B cell (primary cell): ENCODE measurements at regions not wholly inside any gene's neighbourhood (a gene's known extent, or its start where the extent isn't known, plus 50 kb on each side); places are given as distances from the start of the nearest gene placed in this dataset.
A peak's percentile ranks its signal among the peaks of the same experiment; 100 is the strongest.

Experiments used
- ATAC-seq: fragments of 200-7000 bp; cut with Tn5 transposase; one replicate; pipeline ENCODE4 v1.10.0; 2021; ENCODE audit warnings: low read depth, mild to moderate bottlenecking, moderate number of reproducible peaks, moderate library complexity
- CTCF ChIA-PET: fragments of 350-600 bp; sonication (Branson Sonifier 250); formaldehyde crosslinking; loops from one replicate; lab custom pipeline; 2021; ENCODE audit warnings: antibody characterized with exemption, inconsistent platforms; lab: Charles Lee
- POLR2A ChIA-PET: fragments of 350-600 bp; sonication (Branson Sonifier 250); formaldehyde crosslinking; loops from one replicate; lab custom pipeline; 2021; ENCODE audit warnings: antibody characterized with exemption; lab: Charles Lee
- DNase-seq: peaks from one replicate; pipeline ENCODE4 v3.0.0; 2013
- H2AFZ ChIP-seq: 2 replicates; pipeline ENCODE4 v1.6.1; 2012; ENCODE audit warnings: mild to moderate bottlenecking, low read depth, low read length; ENCODE audit not compliant: insufficient read depth, poor library complexity, severe bottlenecking
- H3K27ac ChIP-seq, 2 donors: 1 replicate in 1 of 2; 2 replicates in 1 of 2; pipeline ENCODE4 v1.5.1; 2012 to 2013; ENCODE audit warnings: low read length in 2 of 2, mild to moderate bottlenecking in 2 of 2, moderate library complexity in 1 of 2
- H3K27me3 ChIP-seq, 4 experiments: fragments of 200-600 bp in 1 of 4; sonication (generic) in 1 of 4; replicated peaks in 1 of 4; 1 replicate in 2 of 4; 2 replicates in 2 of 4; pipeline versions ENCODE4 v1.6.1 to v1.7.0; 2013 to 2016; ENCODE audit warnings: low read length in 3 of 4, mild to moderate bottlenecking in 2 of 4, mixed read lengths in 1 of 4, moderate library complexity in 1 of 4; ENCODE audit not compliant: insufficient read depth in 4 of 4, control insufficient read depth in 3 of 4; ENCODE audit errors: control extremely low read depth in 1 of 4
- H3K36me3 ChIP-seq, 2 experiments: replicated peaks in 1 of 2; 1 replicate in 1 of 2; 2 replicates in 1 of 2; pipeline versions ENCODE4 v1.6.1 to v1.7.1; 2013; ENCODE audit warnings: low read length in 1 of 2; ENCODE audit not compliant: insufficient read depth in 2 of 2, control insufficient read depth in 1 of 2; ENCODE audit errors: control extremely low read depth in 1 of 2, extremely low read depth in 1 of 2
- H3K4me1 ChIP-seq, 2 donors: fragments of 200-600 bp in 1 of 2; sonication (generic) in 1 of 2; 1 replicate in 1 of 2; 2 replicates in 1 of 2; pipeline versions ENCODE4 v1.5.1 to v1.6.1; 2013 to 2017; ENCODE audit warnings: low read length in 2 of 2; ENCODE audit not compliant: control insufficient read depth in 2 of 2, insufficient read depth in 2 of 2
- H3K4me2 ChIP-seq: replicated peaks from 2 replicates; pipeline ENCODE3; 2012; ENCODE audit warnings: mild to moderate bottlenecking, low read depth, low read length; ENCODE audit not compliant: poor library complexity, severe bottlenecking
- H3K4me3 ChIP-seq, 5 experiments: fragments of 200-600 bp in 1 of 5; sonication (generic) in 1 of 5; 1 replicate in 3 of 5; 2 replicates in 2 of 5; pipeline versions ENCODE4 v1.5.1 to v1.7.0; 2011 to 2016; ENCODE audit warnings: low read length in 4 of 5, mild to moderate bottlenecking in 4 of 5, low read depth in 2 of 5, control low read depth in 1 of 5, moderate library complexity in 1 of 5; ENCODE audit not compliant: insufficient read depth in 1 of 5; ENCODE audit errors: control extremely low read depth in 1 of 5, extremely low read depth in 1 of 5
- H3K79me2 ChIP-seq: fragments of 200-600 bp; sonication (generic); one replicate; pipeline ENCODE4 v1.6.0; 2016; ENCODE audit warnings: low read length; ENCODE audit not compliant: control insufficient read depth, insufficient read depth
- H3K9ac ChIP-seq: fragments of 200-600 bp; sonication (generic); 2 replicates; pipeline ENCODE4 v1.6.1; 2017; ENCODE audit warnings: mild to moderate bottlenecking, low read length, moderate library complexity
- H3K9me3 ChIP-seq, 3 donors: one replicate each; pipeline versions ENCODE4 v1.6.1 to v1.7.1; 2013; ENCODE audit warnings: low read length in 2 of 3; ENCODE audit not compliant: control insufficient read depth in 2 of 3, insufficient read depth in 1 of 3; ENCODE audit errors: control extremely low read depth in 1 of 3
- H4K20me1 ChIP-seq: 2 replicates; pipeline ENCODE4 v1.6.0; 2012; ENCODE audit warnings: mild to moderate bottlenecking, low read length; ENCODE audit not compliant: insufficient read depth, control insufficient read depth, poor library complexity, severe bottlenecking
- H3K27ac Mint-ChIP-seq: one replicate; pipeline ENCODE4 v1.8.0; 2021; ENCODE audit warnings: mixed read lengths
- H3K27me3 Mint-ChIP-seq: one replicate; pipeline ENCODE4 v1.8.0; 2021; ENCODE audit warnings: mixed read lengths
- H3K4me1 Mint-ChIP-seq: one replicate; pipeline ENCODE4 v1.8.0; 2021; ENCODE audit warnings: mixed read lengths
- H3K4me3 Mint-ChIP-seq: one replicate; pipeline ENCODE4 v1.8.0; 2021; ENCODE audit warnings: mixed read lengths
- H3K9me3 Mint-ChIP-seq: one replicate; pipeline ENCODE4 v1.8.0; 2022; ENCODE audit warnings: mixed read lengths; ENCODE audit not compliant: insufficient read depth
- CTCF ChIP-seq: fragments of 200-600 bp; IDR thresholded peaks from one replicate; pipeline ENCODE4 v1.8.0; 2022; ENCODE audit warnings: antibody characterized with exemption, mild to moderate bottlenecking
- EZH2 ChIP-seq: IDR thresholded peaks from 2 replicates; pipeline ENCODE4 v1.6.1; 2012; ENCODE audit warnings: borderline replicate concordance, low read depth, mild to moderate bottlenecking, moderate library complexity, low read length; ENCODE audit not compliant: insufficient read depth, poor library complexity, severe bottlenecking
- WGBS: methylation state at CpG from one replicate; pipeline ENCODE4 v1.1.5; 2013; ENCODE audit warnings: missing lambda C conversion rate; ENCODE audit not compliant: insufficient coverage; 5-methylcytosine and 5-hydroxymethylcytosine counted together
- intact Hi-C: fragments of 100-400 bp; cut with micrococcal nuclease; formaldehyde crosslinking; loops from one replicate; pipeline ENCODE4 v1.10.0; 2022

GRCh38 chr6:41426888-41427641 lies 91.7 kb downstream of the NCR2 start:
- no peak for DNase-seq
- H4K20me1 ChIP-seq = no peaks in the 10 kb centered on the region
- ChIA-PET CTCF (interaction anchor here (1.0 to 6.7 kb wide), 11 partner anchors 10 to 256 kb away, joined by 3 to 114 read pairs (median 7); no protein-coding TSS in a partner anchor), POLR2A (interaction anchor here (0.9 kb wide), 1 partner anchor 14 kb away, joined by 3 read pairs; no protein-coding TSS in a partner anchor)
- Mint-ChIP-seq H3K27me3 (peaks cover 3% of the 10 kb centered on the region), H3K4me1 (peaks cover 13% of the 10 kb centered on the region), H3K27ac (peak overlapping the region; percentile 54), H3K9me3 (no peaks in the 10 kb centered on the region), H3K4me3 (no peak overlapping the region)
- no peaks in the 10 kb centered on the region for H3K36me3 ChIP-seq
- peak overlapping the region; percentile 74 for H3K9ac ChIP-seq
- H3K4me1 ChIP-seq = peaks cover 31 to 43% of the 10 kb centered on the region in 2 donors
- H3K4me3 ChIP-seq = peak overlapping the region in 4 of 5 experiments; percentile 44 to 73 (median 64)
- H3K79me2 ChIP-seq = no peaks in the 10 kb centered on the region
- ATAC-seq = no peak
- H3K27me3 ChIP-seq = peaks cover 0 to 5% (median 0%) of the 10 kb centered on the region in 4 experiments
- peak overlapping the region; percentile 74 for H2AFZ ChIP-seq
- no peaks in the 10 kb centered on the region for H3K9me3 ChIP-seq
- H3K27ac ChIP-seq = peak overlapping the region; percentile 26 to 78
- no peak for TF ChIP-seq CTCF
- TF ChIP-seq EZH2 = no peak
- peak overlapping the region; percentile 95 for H3K4me2 ChIP-seq
- intact Hi-C loops = loop anchor here (1.0 to 2.0 kb wide), 3 partner anchors 78 to 119 kb away; partner anchors contain the start of gene FOXP4
- 5% methylated on average over 28 of the region's 30 CpGs for WGBS
